ENCODE measurements at regions not wholly inside any gene's neighbourhood (a gene's known extent, or its start where the extent isn't known, plus 50 kb on each side); places are given as distances from the start of the nearest gene placed in this dataset.
A peak's percentile ranks its signal among the peaks of the same experiment; 100 is the strongest.

DNA sequence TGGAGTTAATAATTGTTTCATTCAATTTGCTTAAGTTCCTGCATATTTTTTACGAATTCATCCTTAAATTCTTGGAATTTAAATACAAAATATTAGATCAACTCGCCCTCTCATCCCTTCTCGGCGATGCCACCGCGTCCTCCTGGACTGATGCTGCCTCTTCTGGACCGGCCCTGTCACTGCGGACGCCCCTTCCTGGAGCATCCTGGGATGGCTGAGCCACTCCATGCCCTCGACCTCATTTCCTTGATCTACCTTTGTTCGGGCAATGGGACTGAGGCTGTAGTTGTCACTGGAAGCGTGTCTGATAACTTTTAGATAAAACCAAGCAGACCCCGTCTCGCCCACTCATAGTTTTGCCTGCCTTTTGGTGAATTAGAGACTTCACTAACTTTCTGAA is 283.7 kb downstream of the TEX29 start:
- TF ChIP-seq POLR2A (IDR thresholded peaks at IDR 0.05) = no peak
- TF ChIP-seq, protein P1, sequence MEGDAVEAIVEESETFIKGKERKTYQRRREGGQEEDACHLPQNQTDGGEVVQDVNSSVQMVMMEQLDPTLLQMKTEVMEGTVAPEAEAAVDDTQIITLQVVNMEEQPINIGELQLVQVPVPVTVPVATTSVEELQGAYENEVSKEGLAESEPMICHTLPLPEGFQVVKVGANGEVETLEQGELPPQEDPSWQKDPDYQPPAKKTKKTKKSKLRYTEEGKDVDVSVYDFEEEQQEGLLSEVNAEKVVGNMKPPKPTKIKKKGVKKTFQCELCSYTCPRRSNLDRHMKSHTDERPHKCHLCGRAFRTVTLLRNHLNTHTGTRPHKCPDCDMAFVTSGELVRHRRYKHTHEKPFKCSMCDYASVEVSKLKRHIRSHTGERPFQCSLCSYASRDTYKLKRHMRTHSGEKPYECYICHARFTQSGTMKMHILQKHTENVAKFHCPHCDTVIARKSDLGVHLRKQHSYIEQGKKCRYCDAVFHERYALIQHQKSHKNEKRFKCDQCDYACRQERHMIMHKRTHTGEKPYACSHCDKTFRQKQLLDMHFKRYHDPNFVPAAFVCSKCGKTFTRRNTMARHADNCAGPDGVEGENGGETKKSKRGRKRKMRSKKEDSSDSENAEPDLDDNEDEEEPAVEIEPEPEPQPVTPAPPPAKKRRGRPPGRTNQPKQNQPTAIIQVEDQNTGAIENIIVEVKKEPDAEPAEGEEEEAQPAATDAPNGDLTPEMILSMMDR (IDR thresholded peaks at IDR 0.05) = no peak
- 82 to 89% methylated on average over 14 of the region's 14 CpGs for WGBS, 2 donors
- no peak overlapping the region for H3K4me3 ChIP-seq (ENCODE audit: low read depth, poor library complexity, severe bottlenecking)
- DNase-seq (ENCODE audit: low spot score in 2 of 2) = peak in 1 of 2 donors; percentile 61
- intact Hi-C loops (cut with DNase I; ENCODE audit: low total_unique reads) = no loop called here

DNA sequence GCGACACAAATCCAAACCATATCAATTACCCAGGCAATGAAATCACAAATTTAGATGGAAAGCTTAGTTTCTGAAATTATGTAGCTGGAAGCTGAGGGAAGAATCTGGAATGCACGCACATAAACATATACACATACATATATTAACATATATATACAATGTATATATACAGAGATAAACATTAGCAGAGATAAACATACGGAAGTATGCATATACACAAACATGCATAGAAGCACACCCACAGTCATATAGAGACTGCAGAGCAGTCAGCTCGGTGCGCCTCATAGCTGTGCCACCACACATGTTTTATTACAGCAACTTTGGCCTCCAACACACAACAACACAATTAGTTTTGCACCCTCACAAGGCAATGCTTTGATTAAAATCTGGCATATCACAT is 288.1 kb downstream of the TEX29 start:
- TF ChIP-seq POLR2A (IDR thresholded peaks at IDR 0.05) = no peak
- TF ChIP-seq, protein P1 (IDR thresholded peaks at IDR 0.05) = no peak
- 93 to 96% methylated on average over 5 of the region's 5 CpGs for WGBS, 2 donors
- no peak overlapping the region for H3K4me3 ChIP-seq (ENCODE audit: low read depth, poor library complexity, severe bottlenecking)
- intact Hi-C loops (cut with DNase I; ENCODE audit: low total_unique reads) = no loop called here
- DNase-seq (ENCODE audit: low spot score in 2 of 2) = peak in 1 of 2 donors; percentile 10

DNA sequence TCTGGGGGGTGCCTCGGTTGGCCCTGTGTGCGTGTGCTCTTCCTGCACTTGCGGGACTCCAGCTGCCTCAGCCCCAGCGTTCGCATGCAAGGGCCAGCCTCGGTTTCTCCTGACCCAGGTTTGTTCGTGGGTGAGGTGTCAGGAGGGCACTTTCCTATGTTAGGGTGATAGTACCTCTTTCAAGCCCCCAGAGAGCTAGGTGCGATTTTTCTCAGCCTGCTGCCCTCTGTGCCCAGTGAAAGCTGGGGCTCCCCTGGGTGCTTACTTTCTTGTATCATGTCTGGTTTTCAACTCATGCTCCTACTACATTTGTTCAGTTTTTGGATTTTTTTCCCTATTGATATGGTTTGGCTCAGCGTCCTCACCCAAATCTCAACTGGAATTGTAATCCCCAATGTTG is 289.2 kb downstream of the TEX29 start:
- 89 to 93% methylated on average over 9 of the region's 9 CpGs for WGBS, 2 donors
- no peak for TF ChIP-seq POLR2A (IDR thresholded peaks at IDR 0.05)
- TF ChIP-seq, protein P1 (IDR thresholded peaks at IDR 0.05) = no peak

DNA sequence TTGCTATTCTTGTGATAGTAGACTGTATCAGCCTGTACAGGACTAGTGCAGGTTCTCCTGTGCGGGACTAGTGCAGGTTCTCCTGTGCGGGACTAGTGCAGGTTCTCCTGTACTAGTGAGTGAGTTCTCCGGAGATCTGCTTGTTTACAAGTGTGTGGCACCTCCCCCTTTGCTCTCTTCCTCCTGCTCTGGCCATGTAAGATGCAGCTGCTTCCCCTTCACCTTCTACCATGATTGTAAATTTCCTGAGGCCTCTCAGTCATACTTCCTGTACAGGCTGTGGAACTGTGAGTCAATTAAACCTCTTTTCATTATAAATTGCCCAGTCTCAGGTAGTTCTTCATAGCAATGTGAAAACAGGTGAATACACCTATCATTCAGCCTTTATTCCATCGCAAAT is 289.6 kb downstream of the TEX29 start:
- no peak for DNase-seq (ENCODE audit: low spot score in 2 of 2)
- 58 to 74% methylated on average over 4 of the region's 4 CpGs for WGBS, 2 donors

More for the DNA sequence above, 289.2 kb downstream of the TEX29 start:
- DNase-seq (ENCODE audit: low spot score in 2 of 2) = peak in 1 of 2 donors; percentile 65
- H3K4me3 ChIP-seq (ENCODE audit: low read depth, poor library complexity, severe bottlenecking) = no peak overlapping the region
- intact Hi-C loops (cut with DNase I; ENCODE audit: low total_unique reads) = loop anchor here (5.0 kb wide), 1 partner anchor 1382 kb away; no protein-coding TSS in a partner anchor

DNA sequence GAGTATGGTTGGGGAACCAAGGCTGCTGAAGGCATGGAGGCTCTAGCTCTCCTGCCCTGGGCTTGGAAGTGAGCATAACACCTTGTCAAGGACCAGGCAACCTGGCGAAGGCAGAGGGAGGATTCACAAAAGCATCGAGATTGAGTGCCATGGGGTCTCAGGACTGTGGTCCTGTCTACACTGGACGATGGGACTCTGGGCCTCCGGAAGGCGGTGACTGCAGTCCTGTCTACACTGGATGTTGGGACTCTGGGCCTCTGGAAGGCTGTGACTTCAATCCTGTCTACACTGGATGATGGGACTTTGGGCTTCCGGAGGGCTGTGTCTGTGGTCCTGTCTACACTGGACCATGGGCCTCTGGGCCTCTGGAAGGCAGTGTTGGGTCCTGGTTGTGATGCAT is 290.4 kb downstream of the TEX29 start:
- TF ChIP-seq POLR2A (IDR thresholded peaks at IDR 0.05) = no peak
- TF ChIP-seq, protein P1 (IDR thresholded peaks at IDR 0.05) = no peak
- 57 to 60% methylated on average over 6 of the region's 6 CpGs for WGBS, 2 donors
- no peak overlapping the region for H3K4me3 ChIP-seq (ENCODE audit: low read depth, poor library complexity, severe bottlenecking)
- peak in 1 of 2 donors; percentile 56 for DNase-seq (ENCODE audit: low spot score in 2 of 2)
- intact Hi-C loops (cut with DNase I; ENCODE audit: low total_unique reads) = loop anchor here (5.0 kb wide), 1 partner anchor 1384 kb away; no protein-coding TSS in a partner anchor

More for the DNA sequence above, 289.6 kb downstream of the TEX29 start:
- TF ChIP-seq, protein P1 (IDR thresholded peaks at IDR 0.05) = no peak
- no peak for TF ChIP-seq POLR2A (IDR thresholded peaks at IDR 0.05)
- intact Hi-C loops (cut with DNase I; ENCODE audit: low total_unique reads) = loop anchor here (5.0 kb wide), 1 partner anchor 1383 kb away; no protein-coding TSS in a partner anchor
- H3K4me3 ChIP-seq (ENCODE audit: low read depth, poor library complexity, severe bottlenecking) = no peak overlapping the region

DNA sequence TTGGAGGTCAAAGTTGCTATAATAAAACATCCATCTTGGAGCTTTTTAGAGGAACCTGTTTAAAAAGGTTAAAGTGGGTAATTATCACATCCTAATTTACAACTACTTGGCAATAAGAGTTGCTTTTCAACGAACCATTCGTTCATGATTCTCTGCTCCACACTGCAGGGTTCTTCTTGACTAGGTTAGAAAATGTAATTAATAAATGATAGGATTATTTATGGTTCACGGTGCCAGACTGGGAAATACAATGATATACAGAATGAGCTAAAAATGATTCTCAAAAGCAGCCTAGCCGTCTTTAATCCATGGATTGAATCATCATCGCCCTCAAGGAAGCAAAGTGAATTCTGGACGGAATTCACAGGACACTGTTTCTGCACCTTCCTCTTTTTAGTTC is 291.2 kb downstream of the TEX29 start:
- TF ChIP-seq, protein P1 (IDR thresholded peaks at IDR 0.05) = no peak
- TF ChIP-seq POLR2A (IDR thresholded peaks at IDR 0.05) = no peak
- intact Hi-C loops (cut with DNase I; ENCODE audit: low total_unique reads) = loop anchor here (5.0 kb wide), 1 partner anchor 1384 kb away; no protein-coding TSS in a partner anchor
- H3K4me3 ChIP-seq (ENCODE audit: low read depth, poor library complexity, severe bottlenecking) = no peak overlapping the region
- no peak for DNase-seq (ENCODE audit: low spot score in 2 of 2)
- 47 to 49% methylated on average over 6 of the region's 6 CpGs for WGBS, 2 donors
